ENCODE measurements at regions not wholly inside any gene's neighbourhood (a gene's known extent, or its start where the extent isn't known, plus 50 kb on each side); places are given as distances from the start of the nearest gene placed in this dataset.
"Not testable (repeated sequence)": the region's sequence is repeated elsewhere in the genome, so short reads cannot be mapped to it uniquely, and the experiment has no call there.

- peak; percentile 61 for DNase-seq (ENCODE audit: insufficient read length, low spot score, missing footprints)
- H3K79me2 ChIP-seq (ENCODE audit: insufficient read depth, low read length), result no peaks in the 10 kb centered on the region
- H3K27me3 ChIP-seq (ENCODE audit: insufficient read depth, low read length), result peaks cover 33% of the 10 kb centered on the region
- H4K20me1 ChIP-seq (ENCODE audit: insufficient read depth, low read length), result no peaks in the 10 kb centered on the region
- no peaks in the 10 kb centered on the region for H3K36me3 ChIP-seq (ENCODE audit: insufficient read depth, low read length)
- no peak for TF ChIP-seq CTCF (IDR thresholded peaks at IDR 0.05; ENCODE audit: extremely low read depth, low read depth, low read length)
- peak overlapping the region; percentile 55 for H3K4me3 ChIP-seq (ENCODE audit: insufficient read depth, low read length)
- no peaks in the 10 kb centered on the region for H3K9me3 ChIP-seq (ENCODE audit: low read depth, low read length)
- H3K4me2 ChIP-seq (ENCODE audit: insufficient read depth, low read length), result peak overlapping the region; percentile 81
- peak overlapping the region; percentile 71 for H2AFZ ChIP-seq (ENCODE audit: low read length)
- no peak overlapping the region for H3K27ac ChIP-seq (ENCODE audit: low read depth, low read length)
- H3K4me1 ChIP-seq (ENCODE audit: insufficient read depth, low read length), result peaks cover 8% of the 10 kb centered on the region
Measured at GRCh38 chr6:28635547-28636158, 110.0 kb downstream of the GPX5 start.

- Histone ChIP-seq H3K27me3 (ENCODE audit: insufficient read depth, low read length) (peaks cover 26% of the 10 kb centered on the region), H3K4me3 (ENCODE audit: insufficient read depth, low read length) (no peak overlapping the region), H3K27ac (ENCODE audit: low read depth, low read length) (no peak overlapping the region), H3K79me2 (ENCODE audit: insufficient read depth, low read length) (no peaks in the 10 kb centered on the region), H3K9me3 (ENCODE audit: low read depth, low read length) (no peaks in the 10 kb centered on the region), H2AFZ (ENCODE audit: low read length) (no peak overlapping the region), H3K4me1 (ENCODE audit: insufficient read depth, low read length) (peaks cover 8% of the 10 kb centered on the region), H3K36me3 (ENCODE audit: insufficient read depth, low read length) (no peaks in the 10 kb centered on the region), H3K4me2 (ENCODE audit: insufficient read depth, low read length) (no peak overlapping the region), H4K20me1 (ENCODE audit: insufficient read depth, low read length) (no peaks in the 10 kb centered on the region)
- no peak for DNase-seq (ENCODE audit: insufficient read length, low spot score, missing footprints)
- no peak for TF ChIP-seq CTCF (IDR thresholded peaks at IDR 0.05; ENCODE audit: extremely low read depth, low read depth, low read length)
Measured at GRCh38 chr6:28638787-28639430, 113.2 kb downstream of the GPX5 start.

- H3K4me3 ChIP-seq (ENCODE audit: insufficient read depth, low read length); DNase-seq (ENCODE audit: insufficient read length, low spot score, missing footprints); H4K20me1 ChIP-seq (ENCODE audit: insufficient read depth, low read length): not testable (repeated sequence)
Measured at GRCh38 chr6:28639445-28640290, 114.0 kb downstream of the GPX5 start.

GRCh38 chr6:28643017-28643740, 117.5 kb downstream of the GPX5 start:
- no peaks in the 10 kb centered on the region for H3K27me3 ChIP-seq (ENCODE audit: insufficient read depth, low read length)
- no peak overlapping the region for H3K4me2 ChIP-seq (ENCODE audit: insufficient read depth, low read length)
- no peaks in the 10 kb centered on the region for H3K79me2 ChIP-seq (ENCODE audit: insufficient read depth, low read length)
- TF ChIP-seq CTCF (IDR thresholded peaks at IDR 0.05; ENCODE audit: extremely low read depth, low read depth, low read length), result no peak
- H2AFZ ChIP-seq (ENCODE audit: low read length), result no peak overlapping the region
- no peaks in the 10 kb centered on the region for H3K36me3 ChIP-seq (ENCODE audit: insufficient read depth, low read length)
- H3K9me3 ChIP-seq (ENCODE audit: low read depth, low read length), result no peaks in the 10 kb centered on the region
- H4K20me1 ChIP-seq (ENCODE audit: insufficient read depth, low read length), result no peaks in the 10 kb centered on the region
- no peak overlapping the region for H3K27ac ChIP-seq (ENCODE audit: low read depth, low read length)
- no peaks in the 10 kb centered on the region for H3K4me1 ChIP-seq (ENCODE audit: insufficient read depth, low read length)
- DNase-seq (ENCODE audit: insufficient read length, low spot score, missing footprints), result peak; percentile 87
- H3K4me3 ChIP-seq (ENCODE audit: insufficient read depth, low read length), result no peak overlapping the region

More at GRCh38 chr6:28639445-28640290, 114.0 kb downstream of the GPX5 start:
- H3K4me2 ChIP-seq (ENCODE audit: insufficient read depth, low read length); H3K36me3 ChIP-seq (ENCODE audit: insufficient read depth, low read length); H2AFZ ChIP-seq (ENCODE audit: low read length); H3K9me3 ChIP-seq (ENCODE audit: low read depth, low read length); H3K27ac ChIP-seq (ENCODE audit: low read depth, low read length); H3K4me1 ChIP-seq (ENCODE audit: insufficient read depth, low read length); H3K79me2 ChIP-seq (ENCODE audit: insufficient read depth, low read length): not testable (repeated sequence)
- H3K27me3 ChIP-seq (ENCODE audit: insufficient read depth, low read length), result peaks cover 23% of the 10 kb centered on the region
